ENCODE measurements at regions not wholly inside any gene's neighbourhood (a gene's known extent, or its start where the extent isn't known, plus 50 kb on each side); places are given as distances from the start of the nearest gene placed in this dataset.

- TF ChIP-seq CTCF (IDR thresholded peaks at IDR 0.05) (no peak), NFYB (CRISPR knock-in tag; conservative IDR thresholded peaks at IDR 0.05; ENCODE audit: low read depth) (no peak), USF2 (CRISPR knock-in tag; IDR thresholded peaks at IDR 0.05) (no peak)
Observed at GRCh38 chr14:98956181-98956580, 315.8 kb downstream of the BCL11B start.

Data from WTC11 (cell line).